ENCODE measurements at regions not wholly inside any gene's neighbourhood (a gene's known extent, or its start where the extent isn't known, plus 50 kb on each side); places are given as distances from the start of the nearest gene placed in this dataset.
A peak's percentile ranks its signal among the peaks of the same experiment; 100 is the strongest.

DNA sequence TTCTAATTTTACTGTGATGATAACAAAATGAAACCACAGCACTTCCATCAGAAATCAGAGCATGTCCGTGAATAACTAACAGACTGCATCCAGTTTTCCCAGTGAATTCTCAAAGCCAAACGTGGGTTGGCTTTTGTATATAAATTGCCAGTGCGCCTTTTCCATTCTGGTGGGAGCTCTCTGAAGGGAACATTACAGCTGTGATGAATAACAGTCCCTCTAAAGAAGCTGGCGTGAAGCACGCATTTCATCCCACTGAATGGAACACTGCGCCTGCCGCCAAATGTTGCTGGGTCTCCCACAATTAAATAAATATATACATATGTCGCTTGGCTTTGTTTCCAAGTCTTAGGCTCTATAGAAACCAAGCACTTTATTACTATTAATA lies 113.0 kb upstream of the PFN2 start:
- Mint-ChIP-seq H3K4me1 (peaks cover 30% of the 10 kb centered on the region), H3K9me3 (peaks cover 2% of the 10 kb centered on the region), H3K27ac (ENCODE audit: unreplicated experiment) (no peak overlapping the region), H3K36me3 (ENCODE audit: low read depth) (no peaks in the 10 kb centered on the region), H3K4me3 (no peak overlapping the region), H3K27me3 (ENCODE audit: low read depth) (no peaks in the 10 kb centered on the region)
- TF ChIP-seq, protein P1, sequence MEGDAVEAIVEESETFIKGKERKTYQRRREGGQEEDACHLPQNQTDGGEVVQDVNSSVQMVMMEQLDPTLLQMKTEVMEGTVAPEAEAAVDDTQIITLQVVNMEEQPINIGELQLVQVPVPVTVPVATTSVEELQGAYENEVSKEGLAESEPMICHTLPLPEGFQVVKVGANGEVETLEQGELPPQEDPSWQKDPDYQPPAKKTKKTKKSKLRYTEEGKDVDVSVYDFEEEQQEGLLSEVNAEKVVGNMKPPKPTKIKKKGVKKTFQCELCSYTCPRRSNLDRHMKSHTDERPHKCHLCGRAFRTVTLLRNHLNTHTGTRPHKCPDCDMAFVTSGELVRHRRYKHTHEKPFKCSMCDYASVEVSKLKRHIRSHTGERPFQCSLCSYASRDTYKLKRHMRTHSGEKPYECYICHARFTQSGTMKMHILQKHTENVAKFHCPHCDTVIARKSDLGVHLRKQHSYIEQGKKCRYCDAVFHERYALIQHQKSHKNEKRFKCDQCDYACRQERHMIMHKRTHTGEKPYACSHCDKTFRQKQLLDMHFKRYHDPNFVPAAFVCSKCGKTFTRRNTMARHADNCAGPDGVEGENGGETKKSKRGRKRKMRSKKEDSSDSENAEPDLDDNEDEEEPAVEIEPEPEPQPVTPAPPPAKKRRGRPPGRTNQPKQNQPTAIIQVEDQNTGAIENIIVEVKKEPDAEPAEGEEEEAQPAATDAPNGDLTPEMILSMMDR (conservative IDR thresholded peaks at IDR 0.05): no peak
- no peak for DNase-seq (ENCODE audit: low read depth, low spot score)

DNA sequence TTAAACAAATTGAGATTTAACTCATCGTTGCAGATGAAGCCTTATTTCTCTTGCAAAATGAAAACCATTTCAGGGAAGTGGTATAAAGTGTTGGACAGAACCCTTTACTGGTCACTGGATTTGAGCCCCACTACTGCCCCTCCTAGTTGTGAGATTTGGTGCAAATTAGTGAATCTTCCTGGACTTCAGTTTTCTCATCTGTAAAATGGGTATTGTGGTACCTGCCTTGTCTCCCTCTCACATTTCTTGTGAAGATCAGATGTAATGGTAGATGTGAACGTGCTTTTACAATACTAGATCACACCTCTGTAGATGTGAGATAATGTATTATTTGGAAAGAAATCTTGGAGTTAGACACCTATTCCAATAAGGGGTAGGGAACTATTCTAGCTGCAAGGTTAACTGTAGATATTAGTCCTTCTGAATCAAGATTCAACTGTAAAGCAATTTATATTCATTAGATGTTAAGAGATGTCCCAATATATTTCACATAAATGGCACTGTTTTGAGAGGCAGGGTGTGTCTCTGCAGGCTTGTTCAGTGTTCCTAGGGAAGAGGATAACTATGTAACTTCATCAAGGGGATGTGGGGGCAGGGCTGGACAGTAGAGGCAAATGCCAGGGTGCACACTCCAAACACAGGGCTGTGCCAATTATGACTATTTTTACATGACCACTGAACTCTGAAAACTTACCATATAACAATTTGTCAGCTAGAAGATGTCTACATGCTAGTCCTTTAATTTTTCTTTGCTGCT lies 112.4 kb upstream of the PFN2 start:
- H3K27me3 Mint-ChIP-seq (ENCODE audit: low read depth): no peaks in the 10 kb centered on the region
- DNase-seq (ENCODE audit: low read depth, low spot score): no peak
- TF ChIP-seq, protein P1 (conservative IDR thresholded peaks at IDR 0.05): no peak
- H3K36me3 Mint-ChIP-seq (ENCODE audit: low read depth): no peaks in the 10 kb centered on the region
- no peak overlapping the region for H3K27ac Mint-ChIP-seq (ENCODE audit: unreplicated experiment)
- H3K9me3 Mint-ChIP-seq: peaks cover 2% of the 10 kb centered on the region
- no peak overlapping the region for H3K4me3 Mint-ChIP-seq
- H3K4me1 Mint-ChIP-seq: peaks cover 30% of the 10 kb centered on the region

DNA sequence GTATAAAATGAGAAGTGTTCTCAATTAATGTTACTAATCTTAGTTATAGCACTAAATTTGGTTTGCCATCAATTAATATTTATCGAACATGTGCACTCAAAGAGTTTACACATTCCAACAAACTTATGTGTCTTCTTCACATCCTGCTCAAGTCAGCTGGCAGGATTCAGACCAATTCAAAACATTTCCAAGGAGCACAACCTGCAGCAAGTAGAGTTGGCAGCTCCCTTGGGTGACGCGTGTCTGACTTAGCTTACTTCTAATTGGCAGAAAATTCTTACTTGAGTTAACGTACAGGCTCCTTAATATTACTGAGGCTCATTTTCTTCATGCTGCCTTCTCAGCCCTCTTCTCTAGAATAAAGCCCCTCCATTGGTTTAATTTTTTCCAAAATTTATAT lies 110.4 kb upstream of the PFN2 start:
- no peak for DNase-seq (ENCODE audit: low read depth, low spot score)
- peaks cover 2% of the 10 kb centered on the region for H3K36me3 Mint-ChIP-seq (ENCODE audit: low read depth)
- TF ChIP-seq, protein P1 (conservative IDR thresholded peaks at IDR 0.05): no peak
- H3K4me1 Mint-ChIP-seq: peaks cover 30% of the 10 kb centered on the region
- no peak overlapping the region for H3K4me3 Mint-ChIP-seq
- no peak overlapping the region for H3K27ac Mint-ChIP-seq (ENCODE audit: unreplicated experiment)
- no peaks in the 10 kb centered on the region for H3K27me3 Mint-ChIP-seq (ENCODE audit: low read depth)
- H3K9me3 Mint-ChIP-seq: peaks cover 5% of the 10 kb centered on the region

DNA sequence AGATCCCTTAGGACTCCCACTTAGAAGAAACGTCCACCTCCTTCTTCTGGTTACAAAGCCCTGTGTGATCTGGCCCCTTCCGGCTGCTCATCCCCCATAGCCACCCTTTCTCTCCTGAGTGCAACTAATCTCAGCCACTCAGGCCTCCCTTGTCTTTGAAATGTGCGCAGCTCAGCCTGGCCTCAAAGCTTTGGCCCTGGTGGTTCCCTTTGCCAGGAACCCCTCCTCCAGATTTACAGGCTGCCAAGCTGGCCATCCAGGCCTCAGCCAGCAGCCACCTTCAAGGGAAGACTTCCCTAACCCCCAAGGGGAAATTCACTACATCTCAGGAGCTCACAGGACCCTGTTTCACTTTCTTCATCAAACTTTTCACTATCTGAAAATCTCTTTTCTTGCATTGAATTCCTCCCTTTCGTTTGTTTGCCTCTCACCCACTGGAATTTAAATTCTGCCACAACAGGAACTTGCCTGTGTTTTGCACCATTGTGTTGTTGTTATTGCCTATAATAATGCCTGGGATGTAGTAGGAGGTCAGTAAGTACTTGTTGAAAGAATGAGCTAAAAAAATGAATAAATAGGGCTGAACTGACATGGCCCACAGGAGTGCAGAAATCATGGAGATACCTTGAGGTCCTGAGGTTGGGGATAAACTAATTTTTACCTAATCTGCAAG lies 109.5 kb upstream of the PFN2 start:
- peaks cover 2% of the 10 kb centered on the region for H3K36me3 Mint-ChIP-seq (ENCODE audit: low read depth)
- DNase-seq (ENCODE audit: low read depth, low spot score): no peak
- H3K27ac Mint-ChIP-seq (ENCODE audit: unreplicated experiment): peak overlapping the region; percentile 54
- TF ChIP-seq, protein P1 (conservative IDR thresholded peaks at IDR 0.05): no peak
- no peak overlapping the region for H3K4me3 Mint-ChIP-seq
- no peaks in the 10 kb centered on the region for H3K27me3 Mint-ChIP-seq (ENCODE audit: low read depth)
- H3K9me3 Mint-ChIP-seq: peaks cover 6% of the 10 kb centered on the region
- H3K4me1 Mint-ChIP-seq: peaks cover 30% of the 10 kb centered on the region

DNA sequence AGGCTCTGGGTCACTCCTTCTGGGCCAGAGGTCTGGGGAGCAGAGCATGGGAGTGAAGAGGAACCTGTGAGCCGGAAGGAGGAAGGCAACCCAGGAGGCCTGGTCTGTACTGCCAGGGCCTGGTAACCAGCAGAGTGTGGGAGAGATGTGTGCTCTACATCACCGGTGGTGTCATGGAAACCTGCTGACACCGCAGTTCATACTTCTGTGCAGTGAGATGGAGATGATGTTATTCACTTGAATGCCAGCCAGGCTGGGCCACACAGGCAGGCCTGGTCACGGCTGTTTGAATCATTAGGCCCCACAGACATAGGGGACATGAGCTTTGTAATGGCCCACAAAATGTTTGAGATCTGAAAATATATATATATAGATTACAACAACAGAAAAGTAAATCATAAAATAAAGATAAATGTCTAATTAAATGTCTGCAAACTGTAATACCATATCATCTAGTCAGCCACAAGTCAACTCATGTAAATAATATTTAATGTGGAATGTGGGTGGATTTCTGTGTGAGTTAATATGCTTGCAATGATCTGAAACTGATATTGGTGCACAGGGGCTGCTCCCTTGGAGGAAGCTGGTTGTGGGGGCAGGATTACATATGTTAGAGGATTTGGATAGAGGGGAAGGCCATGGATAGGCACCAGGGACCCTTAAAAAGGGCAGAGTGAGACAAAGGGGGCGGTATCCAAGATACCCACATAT lies 108.5 kb upstream of the PFN2 start:
- no peaks in the 10 kb centered on the region for H3K27me3 Mint-ChIP-seq (ENCODE audit: low read depth)
- TF ChIP-seq, protein P1 (conservative IDR thresholded peaks at IDR 0.05): no peak
- peaks cover 6% of the 10 kb centered on the region for H3K9me3 Mint-ChIP-seq
- H3K4me3 Mint-ChIP-seq: no peak overlapping the region
- no peak for DNase-seq (ENCODE audit: low read depth, low spot score)
- peak overlapping the region; percentile 75 for H3K27ac Mint-ChIP-seq (ENCODE audit: unreplicated experiment)
- H3K4me1 Mint-ChIP-seq: peaks cover 33% of the 10 kb centered on the region
- H3K36me3 Mint-ChIP-seq (ENCODE audit: low read depth): peaks cover 2% of the 10 kb centered on the region

Data from neural crest cell (in vitro differentiated cells).